Endodermal cell (in vitro differentiated cells): ENCODE measurements at regions not wholly inside any gene's neighbourhood (a gene's known extent, or its start where the extent isn't known, plus 50 kb on each side); places are given as distances from the start of the nearest gene placed in this dataset.

Experiments
- DNase-seq: peaks from one replicate; pipeline ENCODE4 v3.0.0-alpha.2; 2017
- H3K27ac ChIP-seq: 2 replicates; pipeline ENCODE4 v1.5.1; 2013; ENCODE audit warnings: mild to moderate bottlenecking, low read depth, low read length, moderate library complexity
- H3K27me3 ChIP-seq: 2 replicates; pipeline ENCODE4 v1.6.1; 2013; ENCODE audit warnings: mild to moderate bottlenecking, low read length, moderate library complexity; ENCODE audit not compliant: insufficient read depth, control insufficient read depth, poor library complexity, severe bottlenecking
- H3K36me3 ChIP-seq: 2 replicates; pipeline ENCODE4 v1.7.0; 2013; ENCODE audit warnings: mild to moderate bottlenecking, low read length, moderate library complexity; ENCODE audit not compliant: control insufficient read depth, insufficient read depth
- H3K4me1 ChIP-seq: one replicate; pipeline ENCODE4 v1.7.0; 2013; ENCODE audit warnings: low read length; ENCODE audit not compliant: control insufficient read depth, insufficient read depth
- H3K4me3 ChIP-seq: 2 replicates; pipeline ENCODE4 v1.5.1; 2013; ENCODE audit warnings: mild to moderate bottlenecking, low read length, moderate library complexity
- H3K9ac ChIP-seq: 2 replicates; pipeline ENCODE4 v1.6.1; 2013; ENCODE audit warnings: mild to moderate bottlenecking, low read length, moderate library complexity; ENCODE audit not compliant: poor library complexity, severe bottlenecking; ENCODE audit errors: extremely low read depth
- H3K9me3 ChIP-seq: 2 replicates; pipeline ENCODE4 v1.6.1; 2013; ENCODE audit warnings: mild to moderate bottlenecking, low read length, moderate library complexity; ENCODE audit not compliant: control insufficient read depth
- H3K27ac Mint-ChIP-seq: 2 replicates; pipeline ENCODE4 v1.8.0; 2020; ENCODE audit warnings: mixed read lengths
- H3K27me3 Mint-ChIP-seq: 2 replicates; pipeline ENCODE4 v1.8.0; 2021; ENCODE audit warnings: mild to moderate bottlenecking, mixed read lengths; ENCODE audit not compliant: insufficient read depth
- H3K36me3 Mint-ChIP-seq: 2 replicates; pipeline ENCODE4 v1.8.0; 2020; ENCODE audit warnings: low read depth, mixed read lengths
- H3K4me1 Mint-ChIP-seq: 2 replicates; pipeline ENCODE4 v1.8.0; 2020; ENCODE audit warnings: mixed read lengths
- H3K4me3 Mint-ChIP-seq: 2 replicates; pipeline ENCODE4 v1.8.0; 2020; ENCODE audit warnings: mild to moderate bottlenecking, moderate library complexity, mixed read lengths
- H3K9me3 Mint-ChIP-seq: 2 replicates; pipeline ENCODE4 v1.8.0; 2020; ENCODE audit warnings: mild to moderate bottlenecking, mixed read lengths
- WGBS, 2 experiments: methylation state at CpG; one replicate each; pipeline versions ENCODE4 v1.1.5 to v1.1.7; 2013; ENCODE audit warnings: missing lambda C conversion rate in 2 of 2, mixed read lengths in 1 of 2; ENCODE audit not compliant: insufficient coverage in 1 of 2, insufficient read length in 1 of 2; 5-methylcytosine and 5-hydroxymethylcytosine counted together
- TF ChIP-seq, protein P1 (sequence below): fragments of 200-600 bp; sonication (generic); conservative IDR thresholded peaks from 2 replicates; pipeline ENCODE4 v1.5.0; 2021; ENCODE audit warnings: antibody characterized with exemption, mild to moderate bottlenecking

DNA sequence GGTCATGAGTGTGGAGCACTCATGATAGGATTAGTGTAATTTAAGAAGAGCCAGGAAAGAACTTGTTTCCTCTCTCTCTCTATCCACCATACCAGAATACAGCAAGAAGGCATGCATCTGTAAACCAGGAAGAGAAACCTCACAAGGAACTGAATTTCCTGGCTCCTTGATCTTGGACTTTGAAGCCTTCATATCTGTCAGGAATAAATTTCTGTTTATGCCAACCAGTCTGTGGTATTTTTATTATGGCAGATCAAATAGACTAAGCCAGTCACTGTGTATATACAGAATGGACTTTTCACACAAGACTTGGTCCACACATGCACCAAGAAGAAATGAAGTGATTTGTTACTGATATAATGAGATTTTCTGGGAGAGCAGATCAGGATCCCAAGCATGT, 930.1 kb upstream of the TMEFF2 start:
- no peak overlapping the region for H3K9ac ChIP-seq
- H3K36me3 ChIP-seq, result no peaks in the 10 kb centered on the region
- Mint-ChIP-seq H3K4me3 (no peak overlapping the region), H3K27ac (no peak overlapping the region), H3K9me3 (no peaks in the 10 kb centered on the region), H3K27me3 (no peaks in the 10 kb centered on the region), H3K36me3 (no peaks in the 10 kb centered on the region), H3K4me1 (no peaks in the 10 kb centered on the region)
- no peak overlapping the region for H3K27ac ChIP-seq
- H3K9me3 ChIP-seq, result no peaks in the 10 kb centered on the region
- no peaks in the 10 kb centered on the region for H3K27me3 ChIP-seq
- H3K4me3 ChIP-seq, result no peak overlapping the region
- DNase-seq, result no peak
- no peaks in the 10 kb centered on the region for H3K4me1 ChIP-seq
- TF ChIP-seq, protein P1, sequence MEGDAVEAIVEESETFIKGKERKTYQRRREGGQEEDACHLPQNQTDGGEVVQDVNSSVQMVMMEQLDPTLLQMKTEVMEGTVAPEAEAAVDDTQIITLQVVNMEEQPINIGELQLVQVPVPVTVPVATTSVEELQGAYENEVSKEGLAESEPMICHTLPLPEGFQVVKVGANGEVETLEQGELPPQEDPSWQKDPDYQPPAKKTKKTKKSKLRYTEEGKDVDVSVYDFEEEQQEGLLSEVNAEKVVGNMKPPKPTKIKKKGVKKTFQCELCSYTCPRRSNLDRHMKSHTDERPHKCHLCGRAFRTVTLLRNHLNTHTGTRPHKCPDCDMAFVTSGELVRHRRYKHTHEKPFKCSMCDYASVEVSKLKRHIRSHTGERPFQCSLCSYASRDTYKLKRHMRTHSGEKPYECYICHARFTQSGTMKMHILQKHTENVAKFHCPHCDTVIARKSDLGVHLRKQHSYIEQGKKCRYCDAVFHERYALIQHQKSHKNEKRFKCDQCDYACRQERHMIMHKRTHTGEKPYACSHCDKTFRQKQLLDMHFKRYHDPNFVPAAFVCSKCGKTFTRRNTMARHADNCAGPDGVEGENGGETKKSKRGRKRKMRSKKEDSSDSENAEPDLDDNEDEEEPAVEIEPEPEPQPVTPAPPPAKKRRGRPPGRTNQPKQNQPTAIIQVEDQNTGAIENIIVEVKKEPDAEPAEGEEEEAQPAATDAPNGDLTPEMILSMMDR, result no peak

DNA sequence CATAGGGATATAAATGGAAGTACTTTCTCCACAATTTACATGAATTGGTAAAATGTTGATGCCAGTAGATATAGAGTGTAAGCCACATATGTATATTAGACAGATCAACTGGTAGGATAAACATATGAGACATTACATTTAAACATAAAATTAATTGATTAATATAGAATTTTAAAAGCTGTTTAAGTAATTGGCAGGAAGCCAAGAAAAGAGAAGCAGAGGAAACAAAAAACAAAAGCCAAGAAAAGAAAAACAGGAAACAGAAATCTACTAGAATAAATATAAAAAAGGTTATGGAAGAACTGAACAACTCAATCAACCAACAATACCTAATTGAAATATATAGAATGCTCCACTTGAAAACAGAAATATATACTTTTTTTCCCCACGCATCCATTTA, 920.1 kb upstream of the TMEFF2 start:
- no peak for DNase-seq
- Histone ChIP-seq H3K4me1 (no peaks in the 10 kb centered on the region), H3K9me3 (no peaks in the 10 kb centered on the region), H3K4me3 (no peak overlapping the region), H3K27ac (no peak overlapping the region), H3K36me3 (no peaks in the 10 kb centered on the region), H3K27me3 (no peaks in the 10 kb centered on the region), H3K9ac (no peak overlapping the region)
- 100% methylated on average over 1 of the region's 1 CpG; no CpG with 5 or more reads in 1 of the 2 experiments for WGBS, 2 experiments
- no peaks in the 10 kb centered on the region for H3K36me3 Mint-ChIP-seq
- no peak overlapping the region for H3K4me3 Mint-ChIP-seq
- H3K4me1 Mint-ChIP-seq, result no peaks in the 10 kb centered on the region
- TF ChIP-seq, protein P1, result no peak
- no peak overlapping the region for H3K27ac Mint-ChIP-seq
- H3K27me3 Mint-ChIP-seq, result no peaks in the 10 kb centered on the region
- H3K9me3 Mint-ChIP-seq, result no peaks in the 10 kb centered on the region

- Mint-ChIP-seq H3K4me3 (no peak overlapping the region), H3K27me3 (no peaks in the 10 kb centered on the region), H3K36me3 (no peaks in the 10 kb centered on the region), H3K9me3 (no peaks in the 10 kb centered on the region), H3K4me1 (no peaks in the 10 kb centered on the region), H3K27ac (peak overlapping the region; percentile 28)
- H3K4me3 ChIP-seq, result no peak overlapping the region
- H3K4me1 ChIP-seq, result no peaks in the 10 kb centered on the region
- WGBS, 2 experiments, result 71 to 91% methylated on average over 1 of the region's 1 CpG
- no peak overlapping the region for H3K27ac ChIP-seq
- H3K36me3 ChIP-seq, result no peaks in the 10 kb centered on the region
- no peak overlapping the region for H3K9ac ChIP-seq
- TF ChIP-seq, protein P1, result no peak
- no peaks in the 10 kb centered on the region for H3K27me3 ChIP-seq
- no peaks in the 10 kb centered on the region for H3K9me3 ChIP-seq
- DNase-seq, result no peak
Observed at GRCh38 chr2:193112986-193113385, 918.3 kb upstream of the TMEFF2 start.
